A673 (cell line): ENCODE measurements at regions not wholly inside any gene's neighbourhood (a gene's known extent, or its start where the extent isn't known, plus 50 kb on each side); places are given as distances from the start of the nearest gene placed in this dataset.

Experiments used
- CTCF ChIP-seq: fragments of 300-800, 200-600 bp; sonication (generic); conservative IDR thresholded peaks from 2 replicates; pipeline ENCODE4 v1.5.1; 2017; ENCODE audit warnings: low read depth, mild to moderate bottlenecking, antibody characterized with exemption, low read length, moderate library complexity, mixed read lengths
- EZH2 ChIP-seq: fragments of 200-600 bp; sonication (generic); IDR thresholded peaks from 2 replicates; pipeline ENCODE4 v1.6.1; 2017; ENCODE audit warnings: borderline replicate concordance, low read depth, mild to moderate bottlenecking, mixed read lengths, antibody characterized with exemption, low read length; ENCODE audit not compliant: poor library complexity, severe bottlenecking

DNA sequence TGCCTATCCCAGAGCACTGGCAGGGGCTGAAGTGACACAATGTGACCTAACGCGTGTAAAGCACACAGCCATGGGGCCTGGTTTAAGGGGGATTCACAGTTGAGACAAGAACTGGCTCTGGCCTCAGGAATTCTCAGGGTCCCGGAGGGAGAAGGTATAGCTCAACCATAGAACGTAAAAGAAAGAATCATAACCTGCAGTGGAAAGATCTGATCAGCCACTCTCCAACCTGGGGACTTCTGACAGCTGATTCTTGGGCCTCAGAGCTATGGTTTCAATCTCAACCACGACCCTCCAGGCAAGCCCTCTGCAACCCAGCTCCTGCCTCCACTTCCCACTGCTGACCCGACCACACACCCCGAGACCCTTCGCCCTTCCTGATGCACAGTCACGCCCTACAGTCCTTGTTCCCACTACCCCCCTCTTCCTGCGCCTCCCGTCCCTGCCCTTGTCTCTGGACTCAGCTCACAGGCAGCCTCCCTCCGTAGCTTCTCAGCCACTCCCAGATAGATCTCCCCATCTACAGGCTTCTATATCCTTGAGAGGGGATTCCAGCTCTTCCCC lies 245.2 kb downstream of the BUB3 start:
- TF ChIP-seq CTCF (no peak), EZH2 (no peak)
